IMR-90 (cell line): ENCODE measurements at regions not wholly inside any gene's neighbourhood (a gene's known extent, or its start where the extent isn't known, plus 50 kb on each side); places are given as distances from the start of the nearest gene placed in this dataset.

Experiments
- ATAC-seq: fragments of 200-7000 bp; cut with Tn5 transposase; 2 replicates; pipeline ENCODE4 v1.9.1; 2020; ENCODE audit warnings: low read depth, mild to moderate bottlenecking, moderate library complexity
- BruUV-seq: library from RNA; stranded (reverse); fragments of 400-500 nt; replicated peaks from 2 replicates; lab custom pipeline; 2021; lab: Mats Ljungman, UMichigan
- CTCF ChIA-PET: fragments of 300-600 bp; formaldehyde crosslinking; extraction: SDS; loops from one replicate; lab custom pipeline; 2021; ENCODE audit warnings: antibody characterized with exemption; lab: Yijun Ruan, JAX
- POLR2A ChIA-PET: fragments of 300-600 bp; sonication (Branson Sonifier 250); formaldehyde crosslinking; loops from one replicate; lab custom pipeline; 2022; ENCODE audit warnings: antibody characterized with exemption; ENCODE audit not compliant: unreplicated experiment; lab: Charles Lee
- DNase-seq: peaks from one replicate; pipeline ENCODE4 v3.0.0; 2013
- H2AFZ ChIP-seq: replicated peaks from 2 replicates; pipeline ENCODE3; 2013; ENCODE audit warnings: low read length, mild to moderate bottlenecking; ENCODE audit not compliant: poor library complexity
- H2AK5ac ChIP-seq: 2 replicates; pipeline ENCODE4 v1.6.1; 2013; ENCODE audit warnings: low read depth, low read length, inconsistent platforms
- H2AK9ac ChIP-seq: replicated peaks from 2 replicates; pipeline ENCODE3; 2013; ENCODE audit warnings: mild to moderate bottlenecking, low read depth, low read length, moderate library complexity; ENCODE audit not compliant: poor library complexity
- H2BK120ac ChIP-seq: 2 replicates; pipeline ENCODE4 v1.6.1; 2013; ENCODE audit warnings: low read depth, low read length, inconsistent platforms
- H2BK15ac ChIP-seq: 3 replicates; pipeline ENCODE4 v1.6.1; 2013; ENCODE audit warnings: low read depth, low read length, inconsistent platforms
- H2BK20ac ChIP-seq: 2 replicates; pipeline ENCODE4 v1.6.1; 2013; ENCODE audit warnings: low read depth, mild to moderate bottlenecking, inconsistent platforms, low read length, moderate library complexity
- H2BK5ac ChIP-seq: 2 replicates; pipeline ENCODE4 v1.6.1; 2013; ENCODE audit warnings: mild to moderate bottlenecking, low read depth, low read length, inconsistent platforms; ENCODE audit not compliant: poor library complexity, severe bottlenecking
- H3K14ac ChIP-seq: replicated peaks from 2 replicates; pipeline ENCODE4 v1.6.1; 2013; ENCODE audit warnings: low read depth, low read length, inconsistent platforms
- H3K18ac ChIP-seq: 2 replicates; pipeline ENCODE4 v1.6.1; 2013; ENCODE audit warnings: low read depth, low read length, control low read depth
- H3K23ac ChIP-seq: 2 replicates; pipeline ENCODE4 v1.6.1; 2013; ENCODE audit warnings: low read depth, low read length, inconsistent platforms
- H3K27ac ChIP-seq: 2 replicates; pipeline ENCODE4 v1.5.1; 2013; ENCODE audit warnings: mild to moderate bottlenecking, control low read depth, low read length; ENCODE audit not compliant: insufficient read depth
- H3K27me3 ChIP-seq: 2 replicates; pipeline ENCODE4 v1.6.1; 2013; ENCODE audit warnings: low read length; ENCODE audit not compliant: control insufficient read depth, insufficient read depth
- H3K36me3 ChIP-seq: 2 replicates; pipeline ENCODE4 v1.6.1; 2013; ENCODE audit warnings: low read length, mixed read lengths; ENCODE audit not compliant: control insufficient read depth, insufficient read depth
- H3K4ac ChIP-seq: 2 replicates; pipeline ENCODE4 v1.6.1; 2013; ENCODE audit warnings: low read depth, low read length, inconsistent platforms
- H3K4me1 ChIP-seq: 2 replicates; pipeline ENCODE4 v1.6.1; 2013; ENCODE audit warnings: low read length, mixed read lengths; ENCODE audit not compliant: control insufficient read depth, insufficient read depth
- H3K4me2 ChIP-seq: 2 replicates; pipeline ENCODE4 v1.6.1; 2013; ENCODE audit warnings: low read depth, mild to moderate bottlenecking, control low read depth, low read length, moderate library complexity
- H3K4me3 ChIP-seq: 2 replicates; pipeline ENCODE4 v1.5.1; 2013; ENCODE audit warnings: low read depth, mild to moderate bottlenecking, control low read depth, low read length, moderate library complexity; ENCODE audit not compliant: insufficient read depth
- H3K56ac ChIP-seq: 2 replicates; pipeline ENCODE4 v1.6.1; 2013; ENCODE audit warnings: low read length, inconsistent platforms; ENCODE audit not compliant: insufficient read depth; ENCODE audit errors: extremely low read depth
- H3K79me1 ChIP-seq, 2 experiments: 2 replicates each; pipeline ENCODE4 v1.6.1; 2013; ENCODE audit warnings: low read length in 2 of 2, inconsistent platforms in 1 of 2, low read depth in 1 of 2
- H3K9ac ChIP-seq: 2 replicates; pipeline ENCODE4 v1.6.1; 2013; ENCODE audit warnings: low read depth, low read length, control low read depth
- H3K9me1 ChIP-seq: 2 replicates; pipeline ENCODE4 v1.6.1; 2013; ENCODE audit warnings: low read length, inconsistent platforms; ENCODE audit not compliant: insufficient read depth
- H3K9me3 ChIP-seq: 2 replicates; pipeline ENCODE4 v1.6.1; 2013; ENCODE audit warnings: low read length; ENCODE audit not compliant: control insufficient read depth, insufficient read depth
- H4K20me1 ChIP-seq: 2 replicates; pipeline ENCODE4 v1.6.1; 2013; ENCODE audit warnings: low read length, inconsistent platforms; ENCODE audit not compliant: insufficient read depth
- H4K5ac ChIP-seq: 2 replicates; pipeline ENCODE4 v1.6.1; 2013; ENCODE audit warnings: mild to moderate bottlenecking, low read depth, low read length, control low read depth
- H4K8ac ChIP-seq, 2 experiments: 2 replicates each; pipeline ENCODE4 v1.6.1; 2013; ENCODE audit warnings: low read depth in 2 of 2, low read length in 2 of 2, control low read depth in 1 of 2, inconsistent platforms in 1 of 2
- H4K91ac ChIP-seq: 2 replicates; pipeline ENCODE4 v1.6.1; 2013; ENCODE audit warnings: low read depth, low read length, inconsistent platforms; ENCODE audit not compliant: insufficient read depth
- BHLHE40 ChIP-seq: fragments of 150-350 bp; IDR thresholded peaks from 2 replicates; pipeline ENCODE4 v1.6.1; 2016; ENCODE audit warnings: mild to moderate bottlenecking, low read depth, low read length
- CEBPB ChIP-seq: IDR thresholded peaks from 2 replicates; pipeline ENCODE4 v1.6.1; 2012; ENCODE audit warnings: low read depth, low read length, improper control_type of control experiment
- CHD1 ChIP-seq: IDR thresholded peaks from 2 replicates; pipeline ENCODE4 v1.6.1; 2012; ENCODE audit warnings: low read depth, low read length, improper control_type of control experiment
- CTCF ChIP-seq: conservative IDR thresholded peaks from 2 replicates; pipeline ENCODE4 v1.5.1; 2012; ENCODE audit warnings: mild to moderate bottlenecking, low read depth, low read length, improper control_type of control experiment
- FOS ChIP-seq: fragments of 150-350 bp; IDR thresholded peaks from 2 replicates; pipeline ENCODE4 v1.6.1; 2016; ENCODE audit warnings: low read depth, low read length
- MAFK ChIP-seq: IDR thresholded peaks from 2 replicates; pipeline ENCODE4 v1.6.1; 2012; ENCODE audit warnings: low read depth, low read length, improper control_type of control experiment
- MAZ ChIP-seq: IDR thresholded peaks from 2 replicates; pipeline ENCODE4 v1.6.1; 2012; ENCODE audit warnings: low read depth, mild to moderate bottlenecking, low read length, improper control_type of control experiment, moderate library complexity, borderline replicate concordance
- MXI1 ChIP-seq: IDR thresholded peaks from 2 replicates; pipeline ENCODE4 v1.6.1; 2012; ENCODE audit warnings: low read depth, mild to moderate bottlenecking, low read length, moderate library complexity, borderline replicate concordance
- NFE2L2 ChIP-seq: fragments of 150-350 bp; IDR thresholded peaks from 2 replicates; pipeline ENCODE4 v1.6.1; 2016; ENCODE audit warnings: low read depth, mild to moderate bottlenecking, low read length
- POLR2A ChIP-seq: IDR thresholded peaks from 2 replicates; pipeline ENCODE4 v1.6.1; 2012; ENCODE audit warnings: mild to moderate bottlenecking, low read depth, low read length
- RAD21 ChIP-seq: IDR thresholded peaks from 2 replicates; pipeline ENCODE4 v1.6.1; 2012; ENCODE audit warnings: low read length, improper control_type of control experiment
- RCOR1 ChIP-seq: IDR thresholded peaks from 2 replicates; pipeline ENCODE4 v1.6.1; 2012; ENCODE audit warnings: mild to moderate bottlenecking, low read length, improper control_type of control experiment; ENCODE audit not compliant: insufficient replicate concordance
- RFX5 ChIP-seq: IDR thresholded peaks from 2 replicates; pipeline ENCODE4 v1.8.0; 2012; ENCODE audit warnings: low read depth, mild to moderate bottlenecking, low read length, moderate library complexity
- SMC3 ChIP-seq: fragments of 150-350 bp; IDR thresholded peaks from 2 replicates; pipeline ENCODE4 v1.6.1; 2016; ENCODE audit warnings: low read depth, mild to moderate bottlenecking, antibody characterized with exemption, low read length, moderate library complexity
- USF2 ChIP-seq: fragments of 150-350 bp; IDR thresholded peaks from 2 replicates; pipeline ENCODE4 v1.6.1; 2017; ENCODE audit warnings: mild to moderate bottlenecking, antibody characterized with exemption, low read length, low read depth
- WGBS, 2 experiments: methylation state at CpG; one replicate each; pipeline versions ENCODE4 v1.1.5 to v1.1.7; 2013; ENCODE audit warnings: missing lambda C conversion rate in 2 of 2; ENCODE audit not compliant: insufficient read length in 1 of 2; ENCODE audit errors: extremely low coverage in 2 of 2; 5-methylcytosine and 5-hydroxymethylcytosine counted together
- dilution Hi-C: fragments of 300-500 bp; cut with HindIII; formaldehyde crosslinking; loops from one replicate; pipeline ENCODE4 v1.14.3; 2018; ENCODE audit warnings: low sequenced_read_pairs; ENCODE audit not compliant: unreplicated experiment
- in situ Hi-C: fragments of 300-500 bp; cut with MboI; formaldehyde crosslinking; loops from 3 replicates; pipeline ENCODE4 v1.14.3; 2019; ENCODE audit warnings: low sequenced_read_pairs, inconsistent platforms, mixed read lengths
- intact Hi-C: fragments of 100-400 bp; cut with micrococcal nuclease; formaldehyde crosslinking; loops from 2 replicates; pipeline ENCODE4 v1.10.0; 2022
- TF ChIP-seq, protein P1 (sequence below): fragments of 150-350 bp; IDR thresholded peaks from 2 replicates; pipeline ENCODE4 v1.6.1; 2016; ENCODE audit warnings: low read depth, mild to moderate bottlenecking, low read length, moderate library complexity, borderline replicate concordance

GRCh38 chr4:4921077-4921476 lies 61.6 kb downstream of the MSX1 start:
- WGBS, 2 experiments: no CpG with 5 or more reads among the region's 2 CpGs
- Histone ChIP-seq H4K91ac (no peak overlapping the region), H3K4ac (no peak overlapping the region), H3K4me2 (no peak overlapping the region), H2BK5ac (no peak overlapping the region), H2BK120ac (no peak overlapping the region), H2AK5ac (no peak overlapping the region), H3K9me3 (no peaks in the 10 kb centered on the region), H3K9me1 (no peaks in the 10 kb centered on the region), H3K27ac (no peak overlapping the region), H2BK15ac (no peak overlapping the region), H3K36me3 (no peaks in the 10 kb centered on the region), H2AK9ac (no peak overlapping the region), H3K27me3 (no peaks in the 10 kb centered on the region; the same call in 1 of the 2 replicates), H3K23ac (no peak overlapping the region), H3K4me3 (no peak overlapping the region), H3K14ac (no peak overlapping the region), H2BK20ac (no peak overlapping the region), H3K9ac (no peak overlapping the region), H4K20me1 (no peaks in the 10 kb centered on the region), H3K79me1 (no peaks in the 10 kb centered on the region), H4K8ac (no peak overlapping the region), H3K56ac (no peak overlapping the region), H3K4me1 (no peaks in the 10 kb centered on the region), H3K18ac (no peak overlapping the region), H2AFZ (no peak overlapping the region), H4K5ac (no peak overlapping the region)
- ChIA-PET CTCF (no interaction called here), POLR2A (no interaction called here)
- DNase-seq: no peak
- ATAC-seq: no peak
- in situ Hi-C loops: no loop called here
- TF ChIP-seq, protein P1, sequence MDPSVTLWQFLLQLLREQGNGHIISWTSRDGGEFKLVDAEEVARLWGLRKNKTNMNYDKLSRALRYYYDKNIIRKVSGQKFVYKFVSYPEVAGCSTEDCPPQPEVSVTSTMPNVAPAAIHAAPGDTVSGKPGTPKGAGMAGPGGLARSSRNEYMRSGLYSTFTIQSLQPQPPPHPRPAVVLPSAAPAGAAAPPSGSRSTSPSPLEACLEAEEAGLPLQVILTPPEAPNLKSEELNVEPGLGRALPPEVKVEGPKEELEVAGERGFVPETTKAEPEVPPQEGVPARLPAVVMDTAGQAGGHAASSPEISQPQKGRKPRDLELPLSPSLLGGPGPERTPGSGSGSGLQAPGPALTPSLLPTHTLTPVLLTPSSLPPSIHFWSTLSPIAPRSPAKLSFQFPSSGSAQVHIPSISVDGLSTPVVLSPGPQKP: no peak
- TF ChIP-seq MAFK (no peak), CTCF (no peak), FOS (no peak), BHLHE40 (no peak), MXI1 (no peak), POLR2A (no peak), CEBPB (no peak), RCOR1 (no peak), RAD21 (no peak), SMC3 (no peak), USF2 (no peak), MAZ (no peak), CHD1 (no peak), NFE2L2 (no peak), RFX5 (no peak)
- intact Hi-C loops: no loop called here
- dilution Hi-C loops: no loop called here
- BruUV-seq: no TSS peak
